ENCODE measurements at regions not wholly inside any gene's neighbourhood (a gene's known extent, or its start where the extent isn't known, plus 50 kb on each side); places are given as distances from the start of the nearest gene placed in this dataset.

DNA sequence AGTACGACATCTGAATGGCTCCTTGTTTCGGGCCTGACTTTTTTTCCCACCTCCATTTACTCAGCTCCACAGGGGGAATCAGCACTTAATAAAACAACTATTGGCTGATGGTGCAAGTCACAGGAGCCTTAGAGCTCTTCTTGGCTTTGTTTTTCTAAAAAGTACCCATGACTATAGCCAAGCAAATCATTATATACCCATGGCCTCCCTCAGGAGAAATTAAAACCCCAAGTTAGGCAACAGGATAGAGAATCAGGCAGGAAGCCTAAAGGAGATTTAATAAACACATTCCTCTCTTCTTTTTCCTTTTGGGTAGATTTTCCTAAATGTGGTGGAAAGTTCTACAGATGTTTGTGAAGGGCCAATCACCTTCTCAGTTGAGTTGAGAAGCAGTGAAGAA lies 91.9 kb upstream of the RBPJ start:
- H2BK20ac ChIP-seq (ENCODE audit: low read length) = no peak overlapping the region
- no peaks in the 10 kb centered on the region for H3K4me1 ChIP-seq (replicated peaks in 1 of 4; ENCODE audit: control insufficient read depth in 3 of 4, insufficient read depth in 4 of 4, low read length in 3 of 4)
- no peak overlapping the region for H4K5ac ChIP-seq (ENCODE audit: insufficient read length, low read depth, low read length)
- no peak overlapping the region for H2AFZ ChIP-seq (ENCODE audit: low read length)
- no peak overlapping the region for H3K14ac ChIP-seq (ENCODE audit: insufficient read length)
- H3K9ac ChIP-seq (replicated peaks in 1 of 4; ENCODE audit: extremely low read depth in 1 of 4, low read depth in 3 of 4, low read length in 3 of 4) = no peak overlapping the region
- no peaks in the 10 kb centered on the region for H3K9me3 ChIP-seq (ENCODE audit: insufficient read depth in 2 of 2, low read depth in 1 of 2, low read length in 1 of 2)
- H3K4ac ChIP-seq (replicated peaks; ENCODE audit: insufficient read length, low read depth, low read length) = no peak overlapping the region
- H3K18ac ChIP-seq (ENCODE audit: extremely low read depth, low read length) = no peak overlapping the region
- H3K79me2 ChIP-seq (ENCODE audit: control insufficient read depth in 1 of 2, insufficient read depth in 2 of 2, low read length in 2 of 2) = no peaks in the 10 kb centered on the region
- H3K27me3 ChIP-seq (replicated peaks in 1 of 4; ENCODE audit: control insufficient read depth in 3 of 4, extremely low read depth in 1 of 4, insufficient read depth in 3 of 4, low read length in 3 of 4) = no peaks in the 10 kb centered on the region
- H4K20me1 ChIP-seq (replicated peaks in 1 of 2; ENCODE audit: control insufficient read depth in 1 of 2, insufficient read depth in 2 of 2, low read length in 2 of 2) = no peaks in the 10 kb centered on the region
- no peak overlapping the region for H2BK5ac ChIP-seq (ENCODE audit: low read depth, low read length)
- H4K8ac ChIP-seq (ENCODE audit: extremely low read depth, insufficient read depth, low read length) = no peak overlapping the region
- no peak overlapping the region for H3K27ac ChIP-seq (ENCODE audit: low read depth, low read length)
- POLR2A ChIA-PET (ENCODE audit: partially characterized antibody) = interaction anchor here (1.2 kb wide), 1 partner anchor 9 kb away, joined by 3 read pairs; no protein-coding TSS in a partner anchor
- no peaks in the 10 kb centered on the region for H3K79me1 ChIP-seq (ENCODE audit: low read depth, low read length)
- no peak overlapping the region for H2BK120ac ChIP-seq (replicated peaks; ENCODE audit: low read depth, low read length)
- no peaks in the 10 kb centered on the region for H3K36me3 ChIP-seq (ENCODE audit: control insufficient read depth in 2 of 4, insufficient read depth in 4 of 4, low read length in 3 of 4)
- no peak for TF ChIP-seq SIN3A (conservative IDR thresholded peaks at IDR 0.05 in 1 of 2, IDR thresholded peaks at IDR 0.05 in 1 of 2; ENCODE audit: low read depth in 1 of 2, low read length in 2 of 2)
- TF ChIP-seq BCL11A (IDR thresholded peaks at IDR 0.05; ENCODE audit: low read depth in 2 of 2, low read length in 2 of 2) = no peak
- no peak for TF ChIP-seq NANOG (IDR thresholded peaks at IDR 0.05; ENCODE audit: insufficient read depth, low read depth, low read length, poor library complexity, severe bottlenecking)
- TF ChIP-seq JUN (IDR thresholded peaks at IDR 0.05; ENCODE audit: low read depth, low read length) = no peak
- no peak for TF ChIP-seq RXRA (IDR thresholded peaks at IDR 0.05; ENCODE audit: insufficient read depth, low read depth, low read length)
- TF ChIP-seq RAD21 (IDR thresholded peaks at IDR 0.05 in 1 of 2, conservative IDR thresholded peaks at IDR 0.05 in 1 of 2; ENCODE audit: low read depth in 2 of 2, low read length in 2 of 2) = no peak
- no peak for TF ChIP-seq RFX5 (IDR thresholded peaks at IDR 0.05; ENCODE audit: borderline replicate concordance, low read depth, low read length)
- TF ChIP-seq, protein P1, sequence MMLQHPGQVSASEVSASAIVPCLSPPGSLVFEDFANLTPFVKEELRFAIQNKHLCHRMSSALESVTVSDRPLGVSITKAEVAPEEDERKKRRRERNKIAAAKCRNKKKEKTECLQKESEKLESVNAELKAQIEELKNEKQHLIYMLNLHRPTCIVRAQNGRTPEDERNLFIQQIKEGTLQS (IDR thresholded peaks at IDR 0.05; ENCODE audit: insufficient read depth, low read depth, low read length) = no peak
- no peak for TF ChIP-seq SAP30 (IDR thresholded peaks at IDR 0.05; ENCODE audit: insufficient read depth, insufficient replicate concordance, low read length)
- TF ChIP-seq EZH2 (IDR thresholded peaks at IDR 0.05; ENCODE audit: low read depth, low read length, severe bottlenecking) = no peak
- no peak for TF ChIP-seq JUND (IDR thresholded peaks at IDR 0.05; ENCODE audit: low read length)
- no peak for TF ChIP-seq TBP (IDR thresholded peaks at IDR 0.05; ENCODE audit: low read depth, low read length)
- no peak for TF ChIP-seq TAF1 (IDR thresholded peaks at IDR 0.05; ENCODE audit: low read depth, low read length)
- H2AK5ac ChIP-seq (ENCODE audit: low read depth, low read length) = no peak overlapping the region
- H2BK12ac ChIP-seq (ENCODE audit: low read depth, low read length) = no peak overlapping the region
- no peak overlapping the region for H3K56ac ChIP-seq (replicated peaks; ENCODE audit: insufficient read length, low read depth, low read length)
- H3K4me3 ChIP-seq (ENCODE audit: extremely low read depth in 1 of 4, insufficient read depth in 2 of 4, low read depth in 3 of 4, low read length in 4 of 4) = no peak overlapping the region
- no peak overlapping the region for H2BK15ac ChIP-seq (ENCODE audit: low read length)
- no peak for DNase-seq (ENCODE audit: low read depth in 1 of 2, low spot score in 2 of 2)
- FAIRE-seq = no peak
- no peaks in the 10 kb centered on the region for H3K23me2 ChIP-seq (ENCODE audit: low read depth, low read length)
- 100% methylated on average over 2 of the region's 2 CpGs; no CpG with 5 or more reads in 1 of the 2 experiments for whole genome bisulfite sequencing, 2 experiments (ENCODE audit: extremely low coverage in 1 of 2, insufficient coverage in 1 of 2, insufficient read length in 1 of 2, insufficient replicate concordance in 2 of 2, low coverage in 1 of 2, low lambda C conversion rate in 2 of 2, missing lambda C conversion rate in 1 of 2)
- no peak overlapping the region for H4K91ac ChIP-seq (replicated peaks; ENCODE audit: insufficient read length, low read length)
- no peak overlapping the region for H3K4me2 ChIP-seq (ENCODE audit: insufficient read depth in 1 of 2, low read depth in 2 of 2, low read length in 2 of 2)
- no peak overlapping the region for H3K23ac ChIP-seq (ENCODE audit: insufficient read length)
- CTCF ChIA-PET (ENCODE audit: partially characterized antibody) = interaction anchor here (0.6 to 2.0 kb wide), 4 partner anchors 13 to 241 kb away, joined by 3 to 4 read pairs (median 3); no protein-coding TSS in a partner anchor

All from H1 (cell line).